ENCODE measurements at regions not wholly inside any gene's neighbourhood (a gene's known extent, or its start where the extent isn't known, plus 50 kb on each side); places are given as distances from the start of the nearest gene placed in this dataset.

GRCh38 chr11:95325777-95326258 lies 94.8 kb upstream of the SESN3 start:
- H3K9ac ChIP-seq (ENCODE audit: low read length), result no peak overlapping the region
- ChIA-PET RAD21 (ENCODE audit: low non-redundant PET in 1 of 2, low total read pairs in 2 of 2, uncharacterized antibody in 2 of 2, unreplicated experiment in 2 of 2) (no interaction called here), POLR2A (no interaction called here)

GRCh38 chr11:95324826-95325225 lies 93.8 kb upstream of the SESN3 start:
- Histone ChIP-seq H3K27me3 (ENCODE audit: insufficient read depth, low read length) (no peaks in the 10 kb centered on the region), H3K27ac (ENCODE audit: low read depth, low read length) (no peak overlapping the region), H3K4me2 (ENCODE audit: low read length) (no peak overlapping the region), H3K4me1 (ENCODE audit: control insufficient read depth in 1 of 2, insufficient read depth in 2 of 2, low read length in 2 of 2) (0 out of 4 replicates have a peak, but pooled peaks cover 0 to 4% of the 10 kb centered on the region in 2 experiments), H4K20me1 (ENCODE audit: insufficient read depth) (no peaks in the 10 kb centered on the region), H3K9me3 (ENCODE audit: control insufficient read depth in 1 of 2, insufficient read depth in 1 of 2, low read depth in 1 of 2, low read length in 2 of 2) (no peaks in the 10 kb centered on the region), H3K36me3 (ENCODE audit: control insufficient read depth in 1 of 2, insufficient read depth in 2 of 2, low read length in 2 of 2) (no peaks in the 10 kb centered on the region), H2AFZ (ENCODE audit: low read depth, low read length, poor library complexity, severe bottlenecking) (no peak overlapping the region), H3K9me2 (ENCODE audit: insufficient read depth) (no peaks in the 10 kb centered on the region), H3K79me2 (ENCODE audit: insufficient read depth, low read length) (no peaks in the 10 kb centered on the region), H3K9ac (ENCODE audit: low read length) (no peak overlapping the region), H3K4me3 (replicated peaks in 1 of 2; ENCODE audit: low read depth in 1 of 2, low read length in 2 of 2) (no peak overlapping the region)
- ChIA-PET CTCF (no interaction called here), RAD21 (ENCODE audit: low non-redundant PET in 1 of 2, low total read pairs in 2 of 2, uncharacterized antibody in 2 of 2, unreplicated experiment in 2 of 2) (no interaction called here), POLR2A (no interaction called here)
- BruUV-seq (replicated peaks), result no TSS peak
- no peak for TF ChIP-seq EZH2 (IDR thresholded peaks at IDR 0.05)
- no peak for TF ChIP-seq ELF1 (IDR thresholded peaks at IDR 0.05; ENCODE audit: borderline replicate concordance, low read depth)
- TF ChIP-seq SP1 (IDR thresholded peaks at IDR 0.05; ENCODE audit: low read depth), result no peak
- TF ChIP-seq CBX3 (IDR thresholded peaks at IDR 0.05; ENCODE audit: low read depth), result no peak
- intact Hi-C loops (cut with micrococcal nuclease), result no loop called here
- ATAC-seq (no peak), DNase-seq (ENCODE audit: low read depth, low spot score) (no peak)

More at GRCh38 chr11:95325777-95326258, 94.8 kb upstream of the SESN3 start:
- H3K4me1 ChIP-seq (ENCODE audit: control insufficient read depth in 1 of 2, insufficient read depth in 2 of 2, low read length in 2 of 2), result 0 out of 4 replicates have a peak, but pooled peaks cover 0 to 4% of the 10 kb centered on the region in 2 experiments
- intact Hi-C loops (cut with micrococcal nuclease), result no loop called here
- H3K27me3 ChIP-seq (ENCODE audit: insufficient read depth, low read length), result no peaks in the 10 kb centered on the region
- DNase-seq (ENCODE audit: low read depth, low spot score), result no peak
- no peaks in the 10 kb centered on the region for H3K79me2 ChIP-seq (ENCODE audit: insufficient read depth, low read length)
- no peak overlapping the region for H3K27ac ChIP-seq (ENCODE audit: low read depth, low read length)
- TF ChIP-seq EZH2 (IDR thresholded peaks at IDR 0.05), result no peak
- TF ChIP-seq CEBPB (IDR thresholded peaks at IDR 0.05; ENCODE audit: low read depth), result no peak
- no peak for TF ChIP-seq JUND (IDR thresholded peaks at IDR 0.05)
- TF ChIP-seq ATF3 (IDR thresholded peaks at IDR 0.05), result no peak
- TF ChIP-seq TCF7L2 (IDR thresholded peaks at IDR 0.05; ENCODE audit: borderline replicate concordance, extremely low read depth, insufficient read depth, insufficient read length), result no peak
- H4K20me1 ChIP-seq (ENCODE audit: insufficient read depth), result no peaks in the 10 kb centered on the region
- H2AFZ ChIP-seq (ENCODE audit: low read depth, low read length, poor library complexity, severe bottlenecking), result no peak overlapping the region
- CTCF ChIA-PET, result no interaction called here
- no peak overlapping the region for H3K4me3 ChIP-seq (replicated peaks in 1 of 2; ENCODE audit: low read depth in 1 of 2, low read length in 2 of 2)
- H3K9me3 ChIP-seq (ENCODE audit: control insufficient read depth in 1 of 2, insufficient read depth in 1 of 2, low read depth in 1 of 2, low read length in 2 of 2), result no peaks in the 10 kb centered on the region
- H3K4me2 ChIP-seq (ENCODE audit: low read length), result no peak overlapping the region
- no peak for ATAC-seq
- H3K36me3 ChIP-seq (ENCODE audit: control insufficient read depth in 1 of 2, insufficient read depth in 2 of 2, low read length in 2 of 2), result no peaks in the 10 kb centered on the region
- BruUV-seq (replicated peaks), result no TSS peak
- H3K9me2 ChIP-seq (ENCODE audit: insufficient read depth), result no peaks in the 10 kb centered on the region

Measured in HCT116 (cell line).